ENCODE measurements at regions not wholly inside any gene's neighbourhood (a gene's known extent, or its start where the extent isn't known, plus 50 kb on each side); places are given as distances from the start of the nearest gene placed in this dataset.

DNA sequence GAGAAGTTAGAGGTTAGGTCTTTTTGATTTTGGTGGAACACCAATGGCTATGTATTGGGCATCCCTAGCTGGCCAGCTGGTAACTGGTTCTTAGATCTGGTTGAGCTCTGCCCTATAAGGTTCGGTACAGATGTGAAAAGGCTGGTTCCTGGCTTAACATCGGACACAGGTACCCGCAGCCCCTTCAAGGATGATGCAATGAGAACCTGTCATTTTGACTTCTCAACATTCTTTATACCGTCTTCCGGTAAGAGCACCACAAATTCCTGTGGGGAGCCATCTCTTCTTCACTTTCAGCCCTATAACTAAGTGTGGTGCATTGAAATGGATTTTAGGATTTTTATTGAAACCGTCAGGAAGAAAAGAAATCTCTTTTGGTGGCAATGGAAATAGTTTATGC, 222.8 kb downstream of the ADAMTS9 start:
- no peak overlapping the region for H3K9ac ChIP-seq (ENCODE audit: low read depth, low read length)
- H3K4me3 ChIP-seq (ENCODE audit: low read length) = no peak overlapping the region
- H3K27me3 ChIP-seq (ENCODE audit: insufficient read depth, low read length) = no peaks in the 10 kb centered on the region
- H3K27ac ChIP-seq (ENCODE audit: low read length) = no peak overlapping the region
- H3K36me3 ChIP-seq (ENCODE audit: insufficient read depth, low read depth, low read length) = no peaks in the 10 kb centered on the region
- H3K9me3 ChIP-seq (ENCODE audit: insufficient read depth, low read depth, low read length) = no peaks in the 10 kb centered on the region
- peaks cover 6% of the 10 kb centered on the region; the same call in 1 of the 2 replicates for H3K4me1 ChIP-seq (ENCODE audit: insufficient read depth, low read length)

DNA sequence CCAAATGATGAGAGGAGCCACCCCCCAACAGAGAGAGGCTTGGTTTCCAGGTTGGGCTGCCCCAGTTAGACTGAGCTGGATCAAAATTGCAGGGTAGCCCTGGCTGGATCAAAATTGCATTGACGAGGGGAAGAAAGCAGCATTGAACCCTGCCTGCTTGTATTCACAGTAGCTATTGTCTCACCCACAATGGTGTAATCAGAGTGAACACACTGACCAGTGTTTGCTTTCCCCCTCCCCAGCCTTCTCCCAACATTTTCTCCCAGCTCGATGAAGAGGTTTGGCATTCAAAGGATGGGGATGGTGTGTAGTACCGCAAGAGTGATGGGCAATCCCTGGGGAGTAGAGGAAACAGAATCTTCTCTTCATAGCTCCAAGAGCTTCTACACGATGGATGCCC, 223.8 kb downstream of the ADAMTS9 start:
- Histone ChIP-seq H3K4me3 (ENCODE audit: low read length) (no peak overlapping the region), H3K9me3 (ENCODE audit: insufficient read depth, low read depth, low read length) (no peaks in the 10 kb centered on the region), H3K27ac (ENCODE audit: low read length) (no peak overlapping the region), H3K27me3 (ENCODE audit: insufficient read depth, low read length) (no peaks in the 10 kb centered on the region), H3K4me1 (ENCODE audit: insufficient read depth, low read length) (peaks cover 9% of the 10 kb centered on the region; the same call in 1 of the 2 replicates), H3K9ac (ENCODE audit: low read depth, low read length) (no peak overlapping the region), H3K36me3 (ENCODE audit: insufficient read depth, low read depth, low read length) (no peaks in the 10 kb centered on the region)

DNA sequence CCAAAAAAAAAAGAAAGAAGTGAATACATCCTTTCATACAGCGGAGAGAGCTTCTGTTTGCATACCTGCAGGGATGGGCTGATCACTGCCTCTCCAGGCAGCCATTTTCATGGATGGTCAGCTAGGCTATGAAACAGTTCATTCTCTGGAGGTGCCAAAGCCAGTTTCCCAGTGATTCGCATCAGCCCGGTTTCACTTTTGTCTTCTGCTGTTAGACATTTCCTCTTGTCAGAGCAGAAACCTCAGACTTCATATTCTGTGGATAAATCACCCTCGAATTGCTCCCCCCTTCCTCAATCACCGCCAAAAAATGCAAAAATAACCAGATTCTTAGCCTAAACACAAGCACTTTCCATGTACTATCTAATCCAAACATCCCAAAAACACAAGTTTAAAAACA, 225.6 kb downstream of the ADAMTS9 start:
- no peak overlapping the region for H3K27ac ChIP-seq (ENCODE audit: low read length)
- H3K4me1 ChIP-seq (ENCODE audit: insufficient read depth, low read length) = peaks cover 9% of the 10 kb centered on the region; the same call in 1 of the 2 replicates
- no peaks in the 10 kb centered on the region for H3K9me3 ChIP-seq (ENCODE audit: insufficient read depth, low read depth, low read length)
- no peak overlapping the region; the same call in 1 of the 2 replicates for H3K9ac ChIP-seq (ENCODE audit: low read depth, low read length)
- no peaks in the 10 kb centered on the region for H3K27me3 ChIP-seq (ENCODE audit: insufficient read depth, low read length)
- no peak overlapping the region for H3K4me3 ChIP-seq (ENCODE audit: low read length)
- no peaks in the 10 kb centered on the region for H3K36me3 ChIP-seq (ENCODE audit: insufficient read depth, low read depth, low read length)

DNA sequence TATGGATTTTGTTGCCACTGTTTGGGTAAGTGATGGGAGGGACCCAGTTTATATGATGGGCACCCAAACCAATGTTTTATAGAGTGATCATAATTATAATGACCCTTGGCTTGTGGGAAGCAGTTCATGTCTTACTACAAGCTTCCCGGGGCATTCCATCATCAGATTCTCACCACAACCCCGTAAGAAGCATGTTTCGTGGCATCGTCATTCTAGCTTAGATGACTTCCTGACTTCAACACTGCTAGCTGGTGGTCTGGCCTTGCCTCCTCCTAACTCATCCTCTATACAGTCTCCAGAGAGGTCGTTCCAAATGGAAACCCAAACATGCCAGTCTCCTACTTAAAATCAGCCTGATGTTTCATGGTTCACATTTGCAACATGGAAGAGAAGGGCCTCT, 226.9 kb downstream of the ADAMTS9 start:
- H3K27ac ChIP-seq (ENCODE audit: low read length) = no peak overlapping the region

DNA sequence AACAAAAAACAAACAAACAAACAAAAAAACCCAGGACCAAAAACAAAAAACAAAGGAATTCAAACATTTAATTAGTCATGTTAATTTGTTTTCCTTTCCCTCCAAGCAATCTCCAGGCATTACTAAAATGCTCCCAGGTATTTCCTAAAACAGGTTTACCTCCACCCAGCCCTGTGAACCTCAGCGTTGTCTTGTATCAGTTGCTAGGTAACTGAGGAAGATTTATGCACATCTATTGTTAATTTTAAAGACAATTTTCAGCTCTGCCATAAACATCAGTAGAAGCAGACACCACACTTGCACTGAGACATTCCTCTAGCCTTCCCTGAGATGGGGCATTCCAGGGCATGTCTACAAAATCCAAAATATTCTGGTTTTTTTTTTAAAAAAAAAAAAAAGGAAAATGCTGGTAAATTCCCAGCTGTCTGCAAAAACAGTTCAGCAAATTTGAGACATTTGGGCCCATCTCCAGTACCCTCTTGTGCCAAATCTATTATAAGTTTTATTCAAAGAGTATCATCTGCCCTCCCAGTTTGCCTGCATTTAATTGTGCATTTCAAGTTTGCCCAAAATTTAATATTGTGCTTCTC, 227.6 kb downstream of the ADAMTS9 start:
- H3K9ac ChIP-seq (ENCODE audit: low read depth, low read length) = no peak overlapping the region
- H3K27ac ChIP-seq (ENCODE audit: low read length) = no peak overlapping the region
- no peaks in the 10 kb centered on the region for H3K27me3 ChIP-seq (ENCODE audit: insufficient read depth, low read length)
- no peaks in the 10 kb centered on the region for H3K9me3 ChIP-seq (ENCODE audit: insufficient read depth, low read depth, low read length)
- H3K4me1 ChIP-seq (ENCODE audit: insufficient read depth, low read length) = peaks cover 19% of the 10 kb centered on the region; the same call in 1 of the 2 replicates
- no peak overlapping the region for H3K4me3 ChIP-seq (ENCODE audit: low read length)
- H3K36me3 ChIP-seq (ENCODE audit: insufficient read depth, low read depth, low read length) = no peaks in the 10 kb centered on the region

More for the DNA sequence above, 226.9 kb downstream of the ADAMTS9 start:
- Histone ChIP-seq H3K9me3 (ENCODE audit: insufficient read depth, low read depth, low read length) (no peaks in the 10 kb centered on the region), H3K4me3 (ENCODE audit: low read length) (no peak overlapping the region), H3K36me3 (ENCODE audit: insufficient read depth, low read depth, low read length) (no peaks in the 10 kb centered on the region), H3K4me1 (ENCODE audit: insufficient read depth, low read length) (peaks cover 20% of the 10 kb centered on the region; the same call in 1 of the 2 replicates), H3K9ac (ENCODE audit: low read depth, low read length) (no peak overlapping the region), H3K27me3 (ENCODE audit: insufficient read depth, low read length) (no peaks in the 10 kb centered on the region)

DNA sequence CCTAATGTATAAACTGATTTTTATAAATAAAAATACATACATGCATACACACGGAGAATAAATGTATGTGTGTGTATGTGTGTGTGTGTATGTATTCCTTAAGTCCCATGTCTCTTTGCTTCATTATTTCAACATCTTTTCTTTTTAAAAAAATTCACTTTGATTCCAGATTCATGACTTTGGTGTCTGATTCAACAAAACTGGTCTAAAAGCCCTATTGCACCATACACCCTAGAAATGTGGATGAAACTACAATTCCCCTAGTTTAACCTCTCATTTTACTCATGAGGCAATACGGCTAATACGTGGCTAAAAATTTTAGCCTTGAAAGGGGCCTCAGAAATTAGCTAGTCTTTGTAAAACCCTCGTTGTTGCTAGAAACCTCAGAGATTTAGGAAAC, 228.1 kb downstream of the ADAMTS9 start:
- Histone ChIP-seq H3K4me3 (ENCODE audit: low read length) (no peak overlapping the region), H3K4me1 (ENCODE audit: insufficient read depth, low read length) (peaks cover 17% of the 10 kb centered on the region; the same call in 1 of the 2 replicates), H3K27me3 (ENCODE audit: insufficient read depth, low read length) (no peaks in the 10 kb centered on the region), H3K36me3 (ENCODE audit: insufficient read depth, low read depth, low read length) (no peaks in the 10 kb centered on the region), H3K9me3 (ENCODE audit: insufficient read depth, low read depth, low read length) (no peaks in the 10 kb centered on the region), H3K27ac (ENCODE audit: low read length) (no peak overlapping the region), H3K9ac (ENCODE audit: low read depth, low read length) (no peak overlapping the region)

DNA sequence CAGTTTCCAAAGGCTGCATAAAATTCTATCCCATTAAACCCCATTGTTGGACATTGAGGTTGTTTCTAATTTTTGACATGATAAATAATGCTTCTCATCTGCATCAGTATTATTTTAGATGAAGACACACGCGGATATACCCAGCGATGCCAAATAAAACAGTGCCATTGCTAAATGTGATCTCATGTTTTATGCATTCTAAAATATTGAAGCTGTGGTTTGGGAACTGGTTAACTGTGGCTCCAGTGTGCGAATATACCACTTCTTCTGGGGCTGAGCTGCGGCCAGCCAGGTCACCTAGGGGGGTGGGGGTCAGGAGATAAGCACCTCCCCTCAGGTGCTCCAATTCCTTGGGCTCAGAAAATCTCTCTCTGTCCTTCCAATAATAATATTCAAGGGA, 230.0 kb downstream of the ADAMTS9 start:
- no peak overlapping the region for H3K27ac ChIP-seq (ENCODE audit: low read length)
- no peak overlapping the region for H3K4me3 ChIP-seq (ENCODE audit: low read length)
- H3K9ac ChIP-seq (ENCODE audit: low read depth, low read length) = no peak overlapping the region
- H3K4me1 ChIP-seq (ENCODE audit: insufficient read depth, low read length) = peaks cover 17% of the 10 kb centered on the region
- H3K36me3 ChIP-seq (ENCODE audit: insufficient read depth, low read depth, low read length) = no peaks in the 10 kb centered on the region
- H3K27me3 ChIP-seq (ENCODE audit: insufficient read depth, low read length) = no peaks in the 10 kb centered on the region
- H3K9me3 ChIP-seq (ENCODE audit: insufficient read depth, low read depth, low read length) = no peaks in the 10 kb centered on the region

DNA sequence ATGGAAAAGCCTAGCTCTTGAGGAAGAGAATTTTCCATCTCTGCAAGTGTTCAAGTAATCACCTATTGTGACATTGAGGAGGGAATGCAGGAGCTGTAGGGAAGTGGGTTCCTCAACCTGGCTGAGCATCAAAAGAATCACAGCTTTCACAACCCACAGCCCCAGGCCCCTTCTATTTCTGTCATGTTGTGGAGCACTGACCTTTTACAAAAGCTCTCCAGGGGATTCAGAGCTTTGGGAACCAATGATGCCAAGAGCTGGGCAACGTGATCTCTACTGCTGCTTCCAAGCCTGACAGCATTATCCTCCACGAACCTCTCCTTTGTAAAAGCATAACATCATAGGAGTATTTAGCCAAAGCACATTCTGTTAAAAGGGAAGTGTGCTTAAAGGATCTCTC, 231.1 kb downstream of the ADAMTS9 start:
- H3K36me3 ChIP-seq (ENCODE audit: insufficient read depth, low read depth, low read length) = no peaks in the 10 kb centered on the region
- no peaks in the 10 kb centered on the region for H3K27me3 ChIP-seq (ENCODE audit: insufficient read depth, low read length)
- no peaks in the 10 kb centered on the region for H3K9me3 ChIP-seq (ENCODE audit: insufficient read depth, low read depth, low read length)
- no peak overlapping the region for H3K27ac ChIP-seq (ENCODE audit: low read length)
- H3K4me1 ChIP-seq (ENCODE audit: insufficient read depth, low read length) = peaks cover 17% of the 10 kb centered on the region
- no peak overlapping the region for H3K9ac ChIP-seq (ENCODE audit: low read depth, low read length)
- no peak overlapping the region for H3K4me3 ChIP-seq (ENCODE audit: low read length)

DNA sequence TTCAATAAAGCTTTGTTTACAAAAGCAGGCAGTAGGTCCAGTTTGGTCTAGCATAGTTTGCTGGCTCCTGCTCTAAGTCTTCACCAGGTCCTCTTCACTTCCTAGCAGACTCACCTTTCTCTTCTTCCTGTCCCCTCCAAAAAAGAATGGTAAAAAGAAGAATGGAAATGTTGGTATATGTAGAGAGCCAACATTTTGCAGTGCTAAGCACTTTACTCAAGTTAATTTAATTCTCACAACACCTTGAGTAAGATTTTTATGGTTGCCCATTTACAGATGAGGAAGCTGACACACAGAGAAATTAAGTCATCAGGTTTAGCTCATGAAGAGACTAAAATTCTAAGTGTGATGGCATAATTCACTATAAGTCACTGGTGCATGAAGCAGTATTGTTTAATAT, 230.1 kb upstream of the PRICKLE2 start:
- Histone ChIP-seq H3K9ac (ENCODE audit: low read depth, low read length) (no peak overlapping the region), H3K27me3 (ENCODE audit: insufficient read depth, low read length) (no peaks in the 10 kb centered on the region), H3K4me3 (ENCODE audit: low read length) (no peak overlapping the region), H3K4me1 (ENCODE audit: insufficient read depth, low read length) (peaks cover 22% of the 10 kb centered on the region), H3K27ac (ENCODE audit: low read length) (no peak overlapping the region), H3K36me3 (ENCODE audit: insufficient read depth, low read depth, low read length) (no peaks in the 10 kb centered on the region), H3K9me3 (ENCODE audit: insufficient read depth, low read depth, low read length) (no peaks in the 10 kb centered on the region)

DNA sequence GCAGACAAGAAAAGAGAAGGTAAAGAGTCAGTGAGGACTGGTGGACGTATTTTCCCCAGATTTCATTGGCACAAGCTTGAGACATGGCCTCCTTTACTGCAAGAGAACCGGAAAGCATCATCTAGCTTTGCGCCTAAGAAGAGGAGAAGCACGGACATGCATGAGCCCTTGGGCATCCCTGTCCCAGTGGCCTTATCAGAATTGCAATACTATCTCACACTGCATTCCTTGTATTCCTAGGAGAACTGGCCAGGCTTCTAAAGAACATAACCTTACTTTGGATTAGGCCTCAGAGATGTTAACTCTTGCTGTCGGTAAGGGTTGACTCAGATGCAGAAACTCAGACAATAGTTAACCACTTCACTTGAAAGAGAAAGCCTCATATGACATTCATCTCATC, 229.5 kb upstream of the PRICKLE2 start:
- Histone ChIP-seq H3K9me3 (ENCODE audit: insufficient read depth, low read depth, low read length) (no peaks in the 10 kb centered on the region), H3K4me1 (ENCODE audit: insufficient read depth, low read length) (peaks cover 18% of the 10 kb centered on the region), H3K4me3 (ENCODE audit: low read length) (no peak overlapping the region), H3K27me3 (ENCODE audit: insufficient read depth, low read length) (no peaks in the 10 kb centered on the region), H3K27ac (ENCODE audit: low read length) (no peak overlapping the region), H3K36me3 (ENCODE audit: insufficient read depth, low read depth, low read length) (no peaks in the 10 kb centered on the region), H3K9ac (ENCODE audit: low read depth, low read length) (no peak overlapping the region)

DNA sequence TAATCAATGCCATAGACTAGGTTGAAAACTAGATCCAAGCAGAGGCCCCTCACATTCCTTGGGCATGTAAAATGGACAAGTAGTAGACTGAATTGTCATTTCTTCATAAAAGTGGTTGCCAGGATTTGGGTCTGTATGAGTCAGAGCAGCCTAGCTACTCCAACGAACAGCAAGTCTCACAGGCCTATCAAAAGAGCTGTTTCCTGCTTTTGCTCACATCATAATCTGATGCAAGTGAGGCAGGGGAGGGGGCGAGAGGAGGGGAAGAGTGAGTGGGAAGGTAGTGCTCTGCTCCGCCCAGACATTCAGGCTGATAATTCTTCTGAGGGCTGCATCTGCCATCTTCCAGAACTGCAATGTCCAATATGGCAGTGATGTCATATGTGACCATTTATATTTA, 228.9 kb upstream of the PRICKLE2 start:
- Histone ChIP-seq H3K27me3 (ENCODE audit: insufficient read depth, low read length) (no peaks in the 10 kb centered on the region), H3K9me3 (ENCODE audit: insufficient read depth, low read depth, low read length) (no peaks in the 10 kb centered on the region), H3K4me3 (ENCODE audit: low read length) (no peak overlapping the region), H3K36me3 (ENCODE audit: insufficient read depth, low read depth, low read length) (no peaks in the 10 kb centered on the region), H3K9ac (ENCODE audit: low read depth, low read length) (no peak overlapping the region), H3K27ac (ENCODE audit: low read length) (no peak overlapping the region), H3K4me1 (ENCODE audit: insufficient read depth, low read length) (peaks cover 17% of the 10 kb centered on the region)

DNA sequence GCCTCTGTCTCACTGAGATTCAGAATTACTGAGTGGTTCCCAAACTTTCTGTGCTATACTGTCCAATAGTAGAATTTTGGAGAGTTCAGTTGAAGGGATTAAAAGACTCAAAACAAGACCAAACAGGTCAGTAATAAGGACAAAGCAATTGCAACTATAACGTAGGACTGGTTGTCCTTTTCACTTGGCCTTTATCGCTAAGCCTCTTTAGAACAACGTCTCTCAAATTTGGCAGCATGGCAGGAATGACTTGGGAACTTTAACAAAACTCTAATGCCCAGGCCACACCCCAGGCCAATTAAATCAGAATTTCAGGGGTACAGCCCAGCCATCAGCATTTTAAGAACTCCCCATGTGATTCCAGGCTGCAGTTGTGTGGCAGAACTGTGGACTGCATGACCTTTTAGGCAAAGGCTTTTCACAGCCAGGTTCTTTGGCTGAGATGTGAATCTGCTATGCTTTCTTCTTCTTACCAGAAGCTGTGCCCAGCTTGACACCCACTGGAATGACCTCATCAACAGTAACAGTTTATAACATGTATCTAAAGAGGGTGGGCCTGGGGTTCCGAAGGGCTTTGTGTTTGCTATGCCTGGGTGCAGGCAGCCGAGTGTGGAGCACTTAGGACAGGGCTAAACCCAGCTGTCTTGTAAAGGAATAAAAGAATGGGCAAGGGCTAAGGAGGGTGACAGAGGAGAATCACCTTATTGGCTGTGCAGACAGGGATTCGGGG, 226.2 kb upstream of the PRICKLE2 start:
- no peaks in the 10 kb centered on the region for H3K36me3 ChIP-seq (ENCODE audit: insufficient read depth, low read depth, low read length)
- no peak overlapping the region for H3K4me3 ChIP-seq (ENCODE audit: low read length)
- no peak overlapping the region for H3K9ac ChIP-seq (ENCODE audit: low read depth, low read length)
- H3K9me3 ChIP-seq (ENCODE audit: insufficient read depth, low read depth, low read length) = no peaks in the 10 kb centered on the region
- H3K4me1 ChIP-seq (ENCODE audit: insufficient read depth, low read length) = peaks cover 11% of the 10 kb centered on the region
- H3K27ac ChIP-seq (ENCODE audit: low read length) = no peak overlapping the region
- peaks cover 9% of the 10 kb centered on the region for H3K27me3 ChIP-seq (ENCODE audit: insufficient read depth, low read length)
